ENCODE measurements at regions not wholly inside any gene's neighbourhood (a gene's known extent, or its start where the extent isn't known, plus 50 kb on each side); places are given as distances from the start of the nearest gene placed in this dataset.

- TF ChIP-seq CTCF (IDR thresholded peaks at IDR 0.05) (no peak), POLR2A (IDR thresholded peaks at IDR 0.05) (no peak)
Observed at GRCh38 chr10:6956562-6956961, 376.5 kb upstream of the PRKCQ start.
